ENCODE measurements at regions not wholly inside any gene's neighbourhood (a gene's known extent, or its start where the extent isn't known, plus 50 kb on each side); places are given as distances from the start of the nearest gene placed in this dataset.
"Not testable (repeated sequence)": the region's sequence is repeated elsewhere in the genome, so short reads cannot be mapped to it uniquely, and the experiment has no call there.

- DNase-seq (ENCODE audit: low read depth), result no peak
Measured at GRCh38 chr12:34606749-34607519, 584.6 kb downstream of the ALG10 start.

- DNase-seq (ENCODE audit: low read depth), result no peak
Measured at GRCh38 chr12:34607520-34608195, 585.4 kb downstream of the ALG10 start.

- DNase-seq (ENCODE audit: low read depth), result not testable (repeated sequence)
Measured at GRCh38 chr12:34613988-34614387, 591.7 kb downstream of the ALG10 start.

GRCh38 chr12:34625116-34625515, 602.8 kb downstream of the ALG10 start:
- peak; percentile 40 for DNase-seq (ENCODE audit: low read depth)

GRCh38 chr12:34626363-34627157, 604.3 kb downstream of the ALG10 start:
- DNase-seq (ENCODE audit: low read depth), result no peak

Measured in ELR (cell line).